Keratinocyte (primary cell): ENCODE measurements at regions not wholly inside any gene's neighbourhood (a gene's known extent, or its start where the extent isn't known, plus 50 kb on each side); places are given as distances from the start of the nearest gene placed in this dataset.

ENCODE experiments used
- DNase-seq: peaks from one replicate; pipeline ENCODE4 v3.0.0-alpha.2; 2011; ENCODE audit warnings: low read depth, missing footprints, low spot score
- FAIRE-seq: peaks from 2 replicates; lab custom pipeline; 2011; peaks lifted over from hg19 to GRCh38; lab: Jason Lieb, UNC
- H2AFZ ChIP-seq: 2 replicates; pipeline ENCODE4 v1.6.0; 2012; ENCODE audit warnings: low read length, control low read depth, inconsistent platforms; ENCODE audit not compliant: control insufficient read depth
- H3K27ac ChIP-seq: 2 replicates; pipeline ENCODE4 v1.5.1; 2011; ENCODE audit warnings: low read length; ENCODE audit not compliant: control insufficient read depth, insufficient read depth
- H3K27me3 ChIP-seq: 3 replicates; pipeline ENCODE4 v1.6.0; 2011; ENCODE audit warnings: low read length; ENCODE audit not compliant: control insufficient read depth, insufficient read depth; ENCODE audit errors: extremely low read depth
- H3K36me3 ChIP-seq, 2 experiments: 2 replicates in 1 of 2; 3 replicates in 1 of 2; pipeline ENCODE4 v1.5.1; 2011; ENCODE audit warnings: low read length in 2 of 2, mild to moderate bottlenecking in 1 of 2; ENCODE audit not compliant: control insufficient read depth in 2 of 2, insufficient read depth in 2 of 2; ENCODE audit errors: extremely low read depth in 1 of 2
- H3K4me1 ChIP-seq: 3 replicates; pipeline ENCODE4 v1.5.1; 2011; ENCODE audit warnings: low read length; ENCODE audit not compliant: control insufficient read depth, insufficient read depth; ENCODE audit errors: extremely low read depth
- H3K4me2 ChIP-seq: 3 replicates; pipeline ENCODE4 v1.6.0; 2011; ENCODE audit warnings: low read depth, low read length; ENCODE audit not compliant: control insufficient read depth, insufficient read depth; ENCODE audit errors: extremely low read depth
- H3K4me3 ChIP-seq, 3 experiments: fragments of 200-600 bp in 1 of 3; sonication (generic) in 1 of 3; 2 replicates in 2 of 3; 3 replicates in 1 of 3; pipeline ENCODE4 v1.5.1; 2011 to 2016; ENCODE audit warnings: low read length in 3 of 3, mild to moderate bottlenecking in 3 of 3, control low read depth in 2 of 3, inconsistent platforms in 1 of 3, low read depth in 1 of 3, mixed read lengths in 1 of 3, mixed run types in 1 of 3, moderate library complexity in 1 of 3; ENCODE audit not compliant: control insufficient read depth in 2 of 3, insufficient read depth in 2 of 3; ENCODE audit errors: extremely low read depth in 1 of 3
- H3K79me2 ChIP-seq: 2 replicates; pipeline ENCODE4 v1.6.0; 2012; ENCODE audit warnings: low read length; ENCODE audit not compliant: control insufficient read depth, insufficient read depth
- H3K9ac ChIP-seq: 3 replicates; pipeline ENCODE4 v1.6.0; 2011; ENCODE audit warnings: low read length; ENCODE audit not compliant: control insufficient read depth, insufficient read depth; ENCODE audit errors: extremely low read depth
- H3K9me1 ChIP-seq: 3 replicates; pipeline ENCODE4 v1.6.0; 2011; ENCODE audit warnings: low read length; ENCODE audit not compliant: control insufficient read depth, insufficient read depth; ENCODE audit errors: extremely low read depth
- H3K9me3 ChIP-seq: 2 replicates; pipeline ENCODE4 v1.5.1; 2012; ENCODE audit warnings: low read depth, low read length; ENCODE audit not compliant: control insufficient read depth
- H4K20me1 ChIP-seq: 3 replicates; pipeline ENCODE4 v1.6.0; 2011; ENCODE audit warnings: low read length; ENCODE audit not compliant: control insufficient read depth, insufficient read depth; ENCODE audit errors: extremely low read depth
- EZH2 ChIP-seq: IDR thresholded peaks from one replicate; pipeline ENCODE4 v1.6.1; 2012; ENCODE audit warnings: inconsistent platforms, mild to moderate bottlenecking, low read length, moderate library complexity
- dilution Hi-C: fragments of 300-500 bp; cut with MboI; formaldehyde crosslinking; loops from one replicate; pipeline ENCODE4 v1.7.0; 2020; ENCODE audit warnings: low sequenced_read_pairs; ENCODE audit not compliant: extremely low pct_ligation_motif_present
- TF ChIP-seq, protein P1 (sequence below), 3 experiments: IDR thresholded peaks in 1 of 3; conservative IDR thresholded peaks in 1 of 3; optimal IDR thresholded peaks in 1 of 3; 2 replicates in 2 of 3; 3 replicates in 1 of 3; pipeline versions ENCODE3 to v1.5.1; 2011; ENCODE audit warnings: low read length in 3 of 3, mild to moderate bottlenecking in 3 of 3, moderate library complexity in 2 of 3, control low read depth in 1 of 3, inconsistent platforms in 1 of 3; ENCODE audit not compliant: insufficient read depth in 2 of 3; ENCODE audit errors: extremely low read depth in 1 of 3

- H3K9ac ChIP-seq: no peak overlapping the region
- no peak overlapping the region for H3K27ac ChIP-seq
- H3K9me1 ChIP-seq: no peaks in the 10 kb centered on the region
- H3K27me3 ChIP-seq: no peaks in the 10 kb centered on the region
- no peaks in the 10 kb centered on the region for H3K79me2 ChIP-seq
- TF ChIP-seq, protein P1, sequence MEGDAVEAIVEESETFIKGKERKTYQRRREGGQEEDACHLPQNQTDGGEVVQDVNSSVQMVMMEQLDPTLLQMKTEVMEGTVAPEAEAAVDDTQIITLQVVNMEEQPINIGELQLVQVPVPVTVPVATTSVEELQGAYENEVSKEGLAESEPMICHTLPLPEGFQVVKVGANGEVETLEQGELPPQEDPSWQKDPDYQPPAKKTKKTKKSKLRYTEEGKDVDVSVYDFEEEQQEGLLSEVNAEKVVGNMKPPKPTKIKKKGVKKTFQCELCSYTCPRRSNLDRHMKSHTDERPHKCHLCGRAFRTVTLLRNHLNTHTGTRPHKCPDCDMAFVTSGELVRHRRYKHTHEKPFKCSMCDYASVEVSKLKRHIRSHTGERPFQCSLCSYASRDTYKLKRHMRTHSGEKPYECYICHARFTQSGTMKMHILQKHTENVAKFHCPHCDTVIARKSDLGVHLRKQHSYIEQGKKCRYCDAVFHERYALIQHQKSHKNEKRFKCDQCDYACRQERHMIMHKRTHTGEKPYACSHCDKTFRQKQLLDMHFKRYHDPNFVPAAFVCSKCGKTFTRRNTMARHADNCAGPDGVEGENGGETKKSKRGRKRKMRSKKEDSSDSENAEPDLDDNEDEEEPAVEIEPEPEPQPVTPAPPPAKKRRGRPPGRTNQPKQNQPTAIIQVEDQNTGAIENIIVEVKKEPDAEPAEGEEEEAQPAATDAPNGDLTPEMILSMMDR (optimal IDR thresholded peaks at IDR 0.05 in 1 of 3, IDR thresholded peaks at IDR 0.05 in 1 of 3, conservative IDR thresholded peaks at IDR 0.05 in 1 of 3; ENCODE audit: extremely low read depth in 1 of 3, insufficient read depth in 2 of 3, low read length in 3 of 3): no peak
- no peak for TF ChIP-seq EZH2
- H3K4me1 ChIP-seq: no peaks in the 10 kb centered on the region
- H4K20me1 ChIP-seq: no peaks in the 10 kb centered on the region
- H3K4me2 ChIP-seq: no peak overlapping the region
- FAIRE-seq (no peak), DNase-seq (no peak)
- no peak overlapping the region for H3K4me3 ChIP-seq
- H3K9me3 ChIP-seq: no peaks in the 10 kb centered on the region
- dilution Hi-C loops: no loop called here
- H3K36me3 ChIP-seq: no peaks in the 10 kb centered on the region
- H2AFZ ChIP-seq: no peak overlapping the region
Observed at GRCh38 chr4:38430841-38431240, 233.2 kb upstream of the KLF3 start.

DNA sequence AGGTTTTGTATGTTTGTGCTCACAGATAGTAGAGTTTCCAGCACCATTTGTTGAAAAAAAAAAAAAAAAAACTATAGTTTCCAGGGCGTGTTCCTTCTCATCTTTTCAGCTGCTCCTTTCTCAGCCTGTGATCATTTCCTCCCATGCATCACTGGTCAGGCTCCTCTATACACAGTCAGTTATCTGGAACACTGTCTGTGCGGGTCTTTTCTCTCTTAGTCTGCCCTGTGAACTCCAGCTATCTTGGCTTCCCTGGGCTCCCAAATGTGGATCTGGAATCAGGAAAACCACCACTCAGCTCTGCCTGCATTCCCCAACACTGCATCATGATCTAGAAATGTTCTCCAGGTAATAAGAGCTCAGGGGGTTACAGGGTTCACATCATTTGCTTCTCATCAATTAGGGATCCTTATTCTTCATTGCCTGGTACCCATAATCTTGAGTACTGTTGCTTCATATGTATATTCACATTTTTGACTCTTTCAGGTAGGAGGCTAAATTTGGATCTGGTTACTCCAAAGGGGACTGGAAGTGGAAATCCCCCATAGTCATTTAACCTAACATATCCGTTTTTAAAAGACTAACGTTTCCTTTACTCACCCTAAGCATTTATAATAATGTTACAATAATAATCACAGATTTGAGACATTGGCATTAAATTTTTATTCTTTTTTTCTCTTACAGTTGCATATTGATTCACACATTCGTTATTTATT lies 221.8 kb upstream of the KLF3 start:
- Histone ChIP-seq H3K9me1 (no peaks in the 10 kb centered on the region), H3K4me1 (no peaks in the 10 kb centered on the region), H2AFZ (no peak overlapping the region), H3K27ac (no peak overlapping the region), H3K9me3 (no peaks in the 10 kb centered on the region), H3K27me3 (peaks cover 5% of the 10 kb centered on the region), H4K20me1 (no peaks in the 10 kb centered on the region), H3K4me2 (no peak overlapping the region), H3K79me2 (no peaks in the 10 kb centered on the region), H3K36me3 (no peaks in the 10 kb centered on the region), H3K9ac (no peak overlapping the region), H3K4me3 (no peak overlapping the region)
- no peak for DNase-seq
- dilution Hi-C loops: no loop called here
- TF ChIP-seq EZH2: no peak
- TF ChIP-seq, protein P1 (optimal IDR thresholded peaks at IDR 0.05 in 1 of 3, IDR thresholded peaks at IDR 0.05 in 1 of 3, conservative IDR thresholded peaks at IDR 0.05 in 1 of 3; ENCODE audit: extremely low read depth in 1 of 3, insufficient read depth in 2 of 3, low read length in 3 of 3): no peak
- no peak for FAIRE-seq
